ENCODE measurements at regions not wholly inside any gene's neighbourhood (a gene's known extent, or its start where the extent isn't known, plus 50 kb on each side); places are given as distances from the start of the nearest gene placed in this dataset.

- DNase-seq (ENCODE audit: low spot score), result no peak
These were observed 51.2 kb upstream of the UBR2 start for GRCh38 chr6:42512579-42512978.

GRCh38 chr6:42511803-42512422 lies 51.9 kb upstream of the UBR2 start:
- no peak for DNase-seq (ENCODE audit: low spot score)

- DNase-seq (ENCODE audit: low spot score), result no peak
These were observed 53.0 kb upstream of the UBR2 start for GRCh38 chr6:42510795-42511194.

GRCh38 chr6:42509765-42510164 lies 54.1 kb upstream of the UBR2 start:
- DNase-seq (ENCODE audit: low spot score), result no peak

DNA sequence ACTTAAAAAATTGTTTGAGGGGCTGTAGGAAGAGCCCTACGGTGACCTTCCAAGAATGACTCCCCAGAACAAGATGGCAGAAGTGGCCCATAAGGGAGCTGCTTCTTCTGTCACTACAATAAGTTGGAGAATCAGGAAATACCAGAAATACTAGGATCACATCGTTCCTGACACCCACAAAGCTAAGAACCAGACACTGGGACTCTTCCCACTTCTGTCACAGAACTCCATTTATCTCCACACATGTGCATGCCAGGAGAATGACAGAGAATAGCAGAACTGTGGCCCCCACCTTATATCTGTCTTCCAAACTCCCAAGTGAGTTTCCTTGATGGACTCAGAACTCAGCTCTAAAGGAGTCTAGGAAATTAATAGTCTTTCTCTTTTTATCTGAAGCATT lies 54.6 kb upstream of the UBR2 start:
- DNase-seq (ENCODE audit: low spot score), result no peak

DNA sequence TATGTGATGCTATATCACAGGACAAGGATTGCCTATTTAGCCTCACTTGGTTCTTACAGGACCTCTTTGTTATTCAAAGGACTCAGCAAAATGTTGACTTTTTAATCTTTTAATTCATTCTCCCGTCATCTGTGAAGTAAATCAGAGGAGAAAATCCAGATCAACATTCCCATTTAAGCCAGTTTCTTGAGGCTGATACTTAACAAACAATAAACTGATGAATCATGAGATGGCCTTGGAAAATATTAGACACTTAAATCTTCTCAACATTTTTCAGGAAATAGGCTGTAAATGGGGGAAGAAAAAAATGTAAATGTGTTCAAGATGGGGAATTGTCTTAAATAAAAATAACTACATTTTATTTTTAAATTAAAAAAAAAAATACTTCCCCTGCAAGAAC lies 55.9 kb upstream of the UBR2 start:
- DNase-seq (ENCODE audit: low spot score), result peak; percentile 8

- DNase-seq (ENCODE audit: low spot score), result no peak
These were observed 55.5 kb upstream of the TRERF1 start for GRCh38 chr6:42507195-42507594.

GRCh38 chr6:42506070-42506469 lies 54.3 kb upstream of the TRERF1 start:
- no peak for DNase-seq (ENCODE audit: low spot score)

DNA sequence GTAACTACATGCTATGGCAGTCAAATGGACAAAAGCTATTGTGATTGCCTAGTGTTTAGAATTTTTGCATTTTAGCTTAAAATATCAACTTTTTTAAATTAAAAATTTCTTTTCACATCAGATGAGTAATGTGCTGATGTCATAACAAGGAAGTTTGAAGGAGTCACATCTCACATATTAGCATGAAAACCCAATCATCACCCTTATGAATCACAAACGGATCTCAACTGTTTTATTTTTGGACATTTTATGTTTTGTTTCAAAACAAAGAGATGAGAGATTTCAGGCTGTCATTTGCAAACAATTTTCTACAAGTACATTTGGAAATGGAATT lies 53.6 kb upstream of the TRERF1 start:
- DNase-seq (ENCODE audit: low spot score), result peak; percentile 49

DNA sequence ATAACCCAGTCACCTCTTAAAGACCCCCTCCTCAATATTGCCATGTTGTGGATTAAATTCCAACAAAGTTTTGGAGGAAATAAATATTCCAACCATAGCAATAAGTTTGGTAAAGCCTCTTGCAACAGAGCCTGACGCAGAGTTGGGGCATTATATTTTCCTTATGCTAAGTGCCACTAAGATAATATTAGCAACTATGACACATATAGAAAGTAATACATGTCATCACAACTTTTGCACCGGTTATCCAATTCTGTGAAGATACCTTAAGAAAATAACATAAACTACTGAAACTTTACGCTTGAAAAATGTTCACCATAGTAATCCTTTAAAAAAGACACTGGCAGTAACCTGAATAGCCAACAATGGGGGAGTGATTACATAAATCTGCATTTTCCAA lies 52.2 kb upstream of the TRERF1 start:
- no peak for DNase-seq (ENCODE audit: low spot score)

DNA sequence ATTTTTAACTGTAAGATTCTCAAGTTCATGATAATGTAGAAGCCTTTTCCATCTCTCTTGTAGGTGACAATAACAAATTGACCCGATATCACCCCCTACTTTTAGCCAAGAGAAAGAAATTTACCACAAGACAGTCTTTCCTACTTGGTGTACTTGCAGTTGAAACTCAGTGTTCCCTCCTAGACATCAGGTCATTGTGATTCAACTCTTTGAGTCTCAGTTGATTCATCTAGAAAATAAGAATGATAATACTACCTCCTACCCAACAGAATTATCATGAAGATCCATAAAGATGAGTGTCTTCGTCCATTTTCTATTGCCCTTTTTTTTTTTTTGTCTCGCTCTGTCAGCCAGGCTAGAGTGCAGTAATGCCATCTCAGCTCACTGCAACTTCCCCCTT lies 51.3 kb upstream of the TRERF1 start:
- DNase-seq (ENCODE audit: low spot score), result no peak

GRCh38 chr6:42502127-42502526 lies 50.4 kb upstream of the TRERF1 start:
- no peak for DNase-seq (ENCODE audit: low spot score)

Data from A172 (cell line).